Prostate gland (tissue), 2 donors: ENCODE measurements at regions not wholly inside any gene's neighbourhood (a gene's known extent, or its start where the extent isn't known, plus 50 kb on each side); places are given as distances from the start of the nearest gene placed in this dataset.

Source experiments
- DNase-seq: peaks from one replicate; pipeline ENCODE4 v3.0.0-alpha.2; 2019; ENCODE audit warnings: low spot score
- H3K27ac ChIP-seq, 2 donors: fragments of 200-600 bp; sonication (generic); 2 replicates each; pipeline ENCODE4 v1.5.1; 2017 to 2019
- H3K27me3 ChIP-seq: fragments of 200-600 bp; sonication (generic); replicated peaks from 2 replicates; pipeline ENCODE4 v1.5.1; 2019; ENCODE audit not compliant: insufficient read depth
- H3K36me3 ChIP-seq, 2 donors: fragments of 200-600 bp; sonication (generic); 1 replicate in 1 of 2; 2 replicates in 1 of 2; pipeline versions ENCODE4 v1.5.1 to v1.8.1; 2017 to 2019
- H3K4me1 ChIP-seq: fragments of 200-600 bp; sonication (generic); replicated peaks from 2 replicates; pipeline ENCODE4 v1.5.1; 2019
- H3K4me3 ChIP-seq, 2 donors: fragments of 200-600 bp; sonication (generic); 2 replicates each; pipeline ENCODE4 v1.5.1; 2017 to 2019
- H3K9me3 ChIP-seq: fragments of 200-600 bp; sonication (generic); 2 replicates; pipeline ENCODE4 v1.5.1; 2017
- POLR2A ChIP-seq: fragments of 450-650 bp; IDR thresholded peaks from one replicate; pipeline ENCODE4 v1.6.1; 2016; ENCODE audit warnings: antibody characterized with exemption, mild to moderate bottlenecking
- POLR2AphosphoS5 ChIP-seq: sonication (generic); formaldehyde crosslinking; IDR thresholded peaks from one replicate; pipeline ENCODE4 v1.6.1; 2017; ENCODE audit warnings: antibody characterized with exemption
- whole genome bisulfite sequencing: methylation state at CpG from one replicate; pipeline ENCODE4 v1.1.5; 2018; 5-methylcytosine and 5-hydroxymethylcytosine counted together
- intact Hi-C: fragments of 100-400 bp; cut with DNase I; formaldehyde crosslinking; loops from one replicate; pipeline ENCODE4 v1.14.2; 2022
- TF ChIP-seq, protein P1 (sequence below), 4 experiments: fragments of 200-600 bp in 2 of 4; fragments of 450-650 bp in 2 of 4; sonication (generic) in 2 of 4; IDR thresholded peaks; 1 replicate in 3 of 4; 2 replicates in 1 of 4; pipeline ENCODE4 v1.5.1; 2016 to 2019; ENCODE audit warnings: antibody characterized with exemption in 4 of 4, mild to moderate bottlenecking in 2 of 4, moderate library complexity in 2 of 4

DNA sequence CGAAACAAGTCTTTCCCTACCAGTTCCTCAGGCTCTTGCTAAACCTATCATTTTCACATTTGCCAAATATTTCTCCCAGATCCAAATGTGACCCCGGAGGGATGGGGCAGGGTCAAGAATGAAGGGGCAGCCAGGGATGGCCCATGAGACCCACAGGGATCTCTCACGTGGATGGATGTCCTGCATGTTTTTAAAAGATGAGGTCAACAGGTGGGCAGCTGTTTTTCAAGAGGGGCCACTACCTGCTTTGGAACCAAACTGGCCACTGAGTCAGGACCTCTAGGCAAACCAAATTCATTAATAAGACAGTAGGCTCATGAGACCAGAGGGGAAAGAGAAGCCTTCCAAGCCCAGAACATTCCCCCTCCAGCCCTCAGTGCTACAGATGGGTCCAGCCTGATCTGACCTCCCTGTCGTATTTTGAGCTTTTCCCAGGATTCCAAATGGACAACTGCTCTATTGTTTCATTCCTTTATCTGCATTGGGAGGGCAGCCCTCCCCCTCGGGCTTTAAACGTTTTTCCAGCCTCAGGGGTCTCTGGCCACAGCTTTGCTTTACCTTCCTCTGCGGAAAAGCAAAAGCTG lies 252.5 kb upstream of the IRF2BP2 start:
- Histone ChIP-seq H3K4me3 (no peak overlapping the region), H3K4me1 (peaks cover 9% of the 10 kb centered on the region), H3K36me3 (no peaks in the 10 kb centered on the region), H3K27me3 (no peaks in the 10 kb centered on the region), H3K9me3 (no peaks in the 10 kb centered on the region), H3K27ac (peak overlapping the region; percentile 64 to 73)
- no peak for DNase-seq
- TF ChIP-seq, protein P1, sequence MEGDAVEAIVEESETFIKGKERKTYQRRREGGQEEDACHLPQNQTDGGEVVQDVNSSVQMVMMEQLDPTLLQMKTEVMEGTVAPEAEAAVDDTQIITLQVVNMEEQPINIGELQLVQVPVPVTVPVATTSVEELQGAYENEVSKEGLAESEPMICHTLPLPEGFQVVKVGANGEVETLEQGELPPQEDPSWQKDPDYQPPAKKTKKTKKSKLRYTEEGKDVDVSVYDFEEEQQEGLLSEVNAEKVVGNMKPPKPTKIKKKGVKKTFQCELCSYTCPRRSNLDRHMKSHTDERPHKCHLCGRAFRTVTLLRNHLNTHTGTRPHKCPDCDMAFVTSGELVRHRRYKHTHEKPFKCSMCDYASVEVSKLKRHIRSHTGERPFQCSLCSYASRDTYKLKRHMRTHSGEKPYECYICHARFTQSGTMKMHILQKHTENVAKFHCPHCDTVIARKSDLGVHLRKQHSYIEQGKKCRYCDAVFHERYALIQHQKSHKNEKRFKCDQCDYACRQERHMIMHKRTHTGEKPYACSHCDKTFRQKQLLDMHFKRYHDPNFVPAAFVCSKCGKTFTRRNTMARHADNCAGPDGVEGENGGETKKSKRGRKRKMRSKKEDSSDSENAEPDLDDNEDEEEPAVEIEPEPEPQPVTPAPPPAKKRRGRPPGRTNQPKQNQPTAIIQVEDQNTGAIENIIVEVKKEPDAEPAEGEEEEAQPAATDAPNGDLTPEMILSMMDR (IDR thresholded peaks at IDR 0.05), result no peak
- no peak for TF ChIP-seq POLR2AphosphoS5
- intact Hi-C loops, result loop anchor here (5.0 kb wide), 1 partner anchor 250 kb away; the partner anchor contains the start of gene IRF2BP2
- 19% methylated on average over 7 of the region's 7 CpGs for WGBS

DNA sequence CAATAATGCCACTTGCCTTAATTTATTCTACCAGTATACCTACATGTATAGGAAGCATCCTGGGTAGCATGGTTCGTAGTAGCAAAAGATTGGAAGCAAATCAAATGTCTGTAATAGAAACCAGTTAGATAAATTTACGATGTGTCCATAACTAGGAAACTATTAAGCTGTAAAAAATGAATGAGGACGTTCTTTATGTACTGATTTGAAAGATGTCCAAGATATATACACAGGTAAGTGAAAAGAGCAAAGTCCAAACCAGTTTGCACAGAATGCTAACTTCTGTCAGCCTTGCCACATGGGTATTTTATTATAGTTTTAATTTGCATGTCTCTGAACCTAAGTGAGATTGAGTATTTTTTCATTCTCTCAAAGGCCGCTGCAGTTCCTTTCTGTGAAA lies 251.8 kb upstream of the IRF2BP2 start:
- WGBS, result 34% methylated on average over 4 of the region's 4 CpGs
- TF ChIP-seq, protein P1 (IDR thresholded peaks at IDR 0.05), result no peak
- no peak for TF ChIP-seq POLR2A
- peak; percentile 82 for TF ChIP-seq POLR2AphosphoS5

DNA sequence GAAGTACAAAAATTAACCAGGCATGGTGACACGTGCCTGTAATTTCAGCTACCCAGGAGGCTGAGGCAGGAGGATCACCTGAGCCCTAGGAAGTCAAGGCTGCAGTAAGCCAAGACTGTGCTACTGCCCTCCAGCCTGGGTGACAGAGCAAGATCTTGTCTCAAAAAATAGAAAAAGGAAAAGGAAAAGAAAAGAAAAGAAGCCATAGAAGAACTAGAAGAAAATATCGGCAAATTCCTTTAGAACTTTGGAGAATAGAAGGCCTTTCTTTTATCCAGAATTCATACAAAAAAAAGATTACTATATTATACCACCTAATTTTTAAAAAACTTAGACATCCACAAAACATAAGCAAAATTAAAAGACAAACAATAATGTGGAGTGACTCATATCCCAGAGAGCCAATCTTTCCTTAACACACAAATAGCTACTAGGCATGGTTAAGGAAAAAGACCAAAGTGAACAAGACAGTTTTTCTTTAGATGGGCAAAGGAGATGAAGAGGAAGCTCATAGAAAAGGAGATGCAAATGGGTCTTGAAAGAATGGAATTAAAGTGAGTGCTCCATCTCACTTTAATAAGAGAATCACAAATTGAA lies 251.1 kb upstream of the IRF2BP2 start:
- intact Hi-C loops, result loop anchor here (5.0 kb wide), 1 partner anchor 249 kb away; the partner anchor contains the start of gene IRF2BP2
- 100% methylated on average over 2 of the region's 2 CpGs for WGBS
- Histone ChIP-seq H3K27ac (no peak overlapping the region), H3K36me3 (no peaks in the 10 kb centered on the region), H3K4me3 (no peak overlapping the region), H3K9me3 (no peaks in the 10 kb centered on the region), H3K4me1 (peaks cover 9% of the 10 kb centered on the region), H3K27me3 (no peaks in the 10 kb centered on the region)
- no peak for DNase-seq
- TF ChIP-seq POLR2A (no peak), POLR2AphosphoS5 (no peak)
- TF ChIP-seq, protein P1 (IDR thresholded peaks at IDR 0.05), result no peak

More for the DNA sequence above, 251.8 kb upstream of the IRF2BP2 start:
- Histone ChIP-seq H3K9me3 (no peaks in the 10 kb centered on the region), H3K4me3 (no peak overlapping the region), H3K36me3 (no peaks in the 10 kb centered on the region), H3K27me3 (no peaks in the 10 kb centered on the region), H3K4me1 (peaks cover 9% of the 10 kb centered on the region), H3K27ac (peak overlapping the region; percentile 64 to 73)
- no peak for DNase-seq
- intact Hi-C loops, result loop anchor here (5.0 kb wide), 1 partner anchor 249 kb away; the partner anchor contains the start of gene IRF2BP2

DNA sequence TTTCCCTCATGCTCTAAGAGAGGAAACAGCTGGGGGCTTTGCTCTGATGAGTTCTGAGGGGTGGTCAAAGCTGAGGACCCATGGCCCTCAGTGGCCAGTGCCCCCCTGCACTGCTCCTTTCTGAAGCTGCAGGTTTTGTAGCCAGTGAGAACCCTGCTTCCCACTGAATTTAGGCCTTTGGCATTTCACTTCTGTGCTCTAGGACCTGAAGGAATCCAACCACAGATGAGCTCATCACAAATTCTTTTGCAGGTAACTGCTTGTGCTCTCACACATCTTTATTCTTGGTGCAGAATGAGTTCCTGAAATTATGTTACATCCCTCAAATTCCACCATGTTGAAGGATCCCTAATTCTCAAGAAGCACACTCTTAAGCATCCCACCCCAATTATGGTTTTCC lies 248.7 kb upstream of the IRF2BP2 start:
- H3K27ac ChIP-seq, result no peak overlapping the region
- H3K4me3 ChIP-seq, result no peak overlapping the region
- intact Hi-C loops, result no loop called here
- no peaks in the 10 kb centered on the region for H3K27me3 ChIP-seq
- no peak for TF ChIP-seq POLR2A
- TF ChIP-seq, protein P1 (IDR thresholded peaks at IDR 0.05), result no peak
- TF ChIP-seq POLR2AphosphoS5, result no peak
- no peaks in the 10 kb centered on the region for H3K36me3 ChIP-seq
- peaks cover 9% of the 10 kb centered on the region for H3K4me1 ChIP-seq
- DNase-seq, result no peak
- no peaks in the 10 kb centered on the region for H3K9me3 ChIP-seq

DNA sequence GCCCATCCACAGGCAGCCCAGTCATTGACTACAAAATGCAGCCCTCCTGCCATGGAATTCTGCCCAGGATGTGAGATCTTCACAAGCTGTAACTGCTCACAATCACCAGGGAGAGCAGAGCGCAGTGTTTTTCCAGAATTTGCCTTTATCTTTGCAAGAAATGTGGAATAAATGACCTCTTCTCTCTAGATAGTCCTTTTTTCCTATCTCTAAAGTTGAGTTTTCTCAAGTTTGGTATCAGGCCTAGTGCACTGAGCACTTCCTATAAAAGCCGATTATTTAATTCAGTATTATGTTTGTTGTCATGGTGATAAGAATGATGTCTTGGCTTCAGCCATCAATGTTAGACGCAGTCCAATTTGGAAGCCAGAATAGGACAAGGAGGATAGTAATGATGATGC lies 246.9 kb upstream of the IRF2BP2 start:
- H3K27ac ChIP-seq, result no peak overlapping the region
- intact Hi-C loops, result no loop called here
- 57% methylated on average over 3 of the region's 3 CpGs for WGBS
- H3K27me3 ChIP-seq, result no peaks in the 10 kb centered on the region
- no peak overlapping the region for H3K4me3 ChIP-seq
- H3K4me1 ChIP-seq, result no peaks in the 10 kb centered on the region
- no peaks in the 10 kb centered on the region for H3K36me3 ChIP-seq
- no peak for TF ChIP-seq POLR2A
- TF ChIP-seq, protein P1 (IDR thresholded peaks at IDR 0.05), result no peak
- no peak for TF ChIP-seq POLR2AphosphoS5
- DNase-seq, result no peak
- H3K9me3 ChIP-seq, result no peaks in the 10 kb centered on the region
